ENCODE measurements at regions not wholly inside any gene's neighbourhood (a gene's known extent, or its start where the extent isn't known, plus 50 kb on each side); places are given as distances from the start of the nearest gene placed in this dataset.

DNA sequence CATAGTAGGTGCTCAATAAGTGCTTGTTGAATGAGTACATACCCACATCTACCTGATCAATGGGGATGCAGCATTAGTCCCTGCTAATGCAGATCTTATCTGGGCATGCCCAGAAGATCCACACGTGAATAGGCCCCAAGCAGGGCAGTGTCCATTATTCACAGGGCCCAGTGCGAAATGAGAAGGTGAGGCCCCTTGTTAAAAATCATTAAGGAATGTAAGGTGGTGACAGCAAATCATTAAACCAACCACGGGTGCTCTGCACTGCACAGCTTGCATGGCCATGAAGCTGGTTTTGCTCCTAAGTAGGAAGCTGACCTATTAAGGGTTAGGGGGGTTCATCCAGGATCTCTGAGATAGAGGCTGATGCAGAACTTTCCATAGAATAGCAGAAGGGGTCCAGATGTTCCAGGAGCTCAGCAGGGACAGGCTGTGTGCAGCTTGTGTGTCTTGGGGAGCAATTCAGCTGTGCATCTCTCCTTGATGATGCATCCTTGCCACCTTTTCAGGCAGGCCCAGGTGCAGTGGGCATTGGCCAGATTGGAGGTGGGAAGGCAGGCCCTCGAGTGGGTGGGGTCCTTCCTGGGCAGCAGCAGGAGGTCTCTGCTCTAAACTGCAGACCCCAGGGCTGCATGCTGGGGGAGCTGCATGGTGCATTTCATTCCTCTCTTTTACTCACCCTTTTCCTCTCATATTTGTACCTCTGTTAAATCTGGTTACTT, 231.3 kb upstream of the PWP1 start:
- DNase-seq: no peak

DNA sequence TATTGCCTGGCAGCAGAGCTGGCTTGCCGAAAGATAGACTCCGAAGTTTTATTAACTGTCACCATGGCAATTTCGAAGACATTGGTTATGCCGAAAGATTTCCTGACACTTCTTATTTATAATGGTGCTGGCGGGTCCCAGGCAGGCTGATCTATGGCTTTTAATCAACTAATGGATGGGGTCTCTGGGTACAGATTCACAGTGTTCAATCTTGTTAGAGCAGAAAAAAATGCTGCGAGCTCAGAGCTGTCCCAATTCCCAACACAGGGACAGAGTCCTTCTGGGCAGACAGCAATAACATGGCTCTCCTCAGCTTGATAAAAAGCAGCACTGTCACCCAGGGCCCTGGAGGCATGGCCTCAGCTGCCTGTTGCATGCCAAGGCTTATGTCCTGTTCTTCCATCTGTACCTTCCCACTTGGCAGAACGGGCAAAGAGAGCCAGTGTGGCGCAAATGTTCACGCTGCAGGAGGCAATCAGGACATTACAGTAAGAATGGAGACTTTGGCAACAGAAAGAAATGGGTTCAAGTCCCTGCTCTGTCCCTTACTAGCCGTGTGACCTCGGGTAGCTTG, 228.2 kb upstream of the PWP1 start:
- no peak for DNase-seq

DNA sequence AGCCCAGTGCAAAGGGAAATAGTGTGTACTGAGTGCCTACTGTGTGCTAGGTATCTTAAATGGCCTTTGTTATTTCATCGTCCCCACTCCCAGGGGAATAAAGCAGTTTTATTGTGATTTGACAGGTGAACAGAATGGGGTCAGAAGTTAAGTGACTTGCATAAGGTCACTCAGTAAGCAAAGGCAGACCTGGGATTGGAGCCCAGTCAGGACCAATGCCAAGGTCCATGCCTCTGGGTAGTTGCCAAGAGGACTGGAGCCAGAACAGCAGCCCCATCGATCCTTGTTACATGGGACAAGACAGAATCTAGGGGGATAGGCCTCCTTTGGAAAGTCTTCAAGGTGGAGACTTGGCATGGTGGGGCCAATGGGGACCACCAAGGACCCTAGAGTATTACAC, 227.4 kb upstream of the PWP1 start:
- no peak for DNase-seq

DNA sequence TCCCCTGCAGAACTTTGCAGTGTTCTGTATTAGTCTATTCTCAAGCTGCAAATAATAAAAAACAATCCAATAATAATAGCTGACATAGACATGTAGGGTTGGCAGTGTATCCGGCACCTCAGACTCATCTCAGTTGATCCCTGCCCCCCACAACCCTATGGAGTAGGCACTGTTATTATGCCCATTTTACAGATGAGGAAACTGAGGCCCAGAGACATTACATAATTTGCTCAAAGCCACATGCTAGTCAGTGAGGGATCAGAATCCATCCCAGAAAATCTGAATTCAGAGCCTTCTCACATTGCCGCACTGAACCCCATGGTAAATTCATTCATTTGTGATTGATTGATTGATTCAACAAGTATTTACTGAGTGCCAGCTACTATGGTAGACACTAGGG, 226.6 kb upstream of the PWP1 start:
- no peak for DNase-seq

DNA sequence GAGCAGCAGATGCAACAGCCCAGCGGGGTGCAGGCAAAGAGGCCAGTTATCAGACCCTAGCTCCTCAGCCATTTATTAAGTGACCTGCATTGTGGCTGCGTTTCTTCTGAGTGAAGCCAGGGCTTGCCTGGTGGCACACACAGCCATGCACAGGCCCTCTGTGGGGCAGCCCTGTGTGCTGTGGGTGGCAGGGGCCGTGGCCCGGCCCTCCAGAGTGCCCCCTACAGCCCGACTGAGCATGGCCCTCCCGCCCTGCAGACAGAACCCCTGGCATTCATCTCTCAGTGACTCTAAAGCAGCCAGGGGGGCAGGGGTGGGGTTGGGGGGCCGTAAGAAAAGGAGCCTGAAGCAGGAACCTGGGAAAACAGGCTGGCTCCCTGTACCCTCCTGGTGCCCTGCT, 226.0 kb upstream of the PWP1 start:
- DNase-seq: no peak

DNA sequence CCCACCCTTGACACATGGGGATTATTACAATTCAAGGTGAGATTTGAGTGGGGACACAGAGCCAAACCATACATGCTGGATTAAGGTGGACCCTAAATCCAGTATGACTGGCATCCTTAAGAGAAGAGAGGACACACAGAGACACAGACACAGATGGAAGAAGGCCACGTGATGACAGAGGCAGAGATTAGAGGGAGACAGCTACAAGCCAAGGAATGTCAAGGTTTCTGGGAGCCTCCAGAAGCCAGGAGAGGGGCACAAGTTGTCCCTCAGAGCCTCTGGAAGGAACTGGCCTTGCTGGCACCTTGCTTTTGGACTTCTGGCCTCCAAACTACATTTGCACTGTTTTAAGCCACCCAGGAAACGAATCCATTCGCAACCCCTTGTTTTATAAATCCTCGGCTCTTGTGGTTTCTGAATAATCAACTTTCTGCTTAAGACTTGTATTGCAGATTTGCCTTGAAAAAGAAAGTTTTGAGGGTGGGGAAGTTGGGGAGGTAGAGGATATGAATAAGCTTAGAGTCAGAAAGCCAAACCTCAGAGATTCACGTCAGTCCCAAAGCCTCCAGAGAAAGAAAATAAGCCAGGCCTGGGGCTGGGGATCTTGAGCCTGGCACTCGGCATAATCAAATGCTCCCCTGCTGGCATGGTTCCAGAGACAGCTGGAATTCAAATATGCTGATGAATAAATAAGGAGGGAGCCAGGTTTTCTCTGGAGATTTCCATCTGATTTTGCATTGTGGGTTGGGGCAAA, 224.2 kb upstream of the PWP1 start:
- peak; percentile 56 for DNase-seq

DNA sequence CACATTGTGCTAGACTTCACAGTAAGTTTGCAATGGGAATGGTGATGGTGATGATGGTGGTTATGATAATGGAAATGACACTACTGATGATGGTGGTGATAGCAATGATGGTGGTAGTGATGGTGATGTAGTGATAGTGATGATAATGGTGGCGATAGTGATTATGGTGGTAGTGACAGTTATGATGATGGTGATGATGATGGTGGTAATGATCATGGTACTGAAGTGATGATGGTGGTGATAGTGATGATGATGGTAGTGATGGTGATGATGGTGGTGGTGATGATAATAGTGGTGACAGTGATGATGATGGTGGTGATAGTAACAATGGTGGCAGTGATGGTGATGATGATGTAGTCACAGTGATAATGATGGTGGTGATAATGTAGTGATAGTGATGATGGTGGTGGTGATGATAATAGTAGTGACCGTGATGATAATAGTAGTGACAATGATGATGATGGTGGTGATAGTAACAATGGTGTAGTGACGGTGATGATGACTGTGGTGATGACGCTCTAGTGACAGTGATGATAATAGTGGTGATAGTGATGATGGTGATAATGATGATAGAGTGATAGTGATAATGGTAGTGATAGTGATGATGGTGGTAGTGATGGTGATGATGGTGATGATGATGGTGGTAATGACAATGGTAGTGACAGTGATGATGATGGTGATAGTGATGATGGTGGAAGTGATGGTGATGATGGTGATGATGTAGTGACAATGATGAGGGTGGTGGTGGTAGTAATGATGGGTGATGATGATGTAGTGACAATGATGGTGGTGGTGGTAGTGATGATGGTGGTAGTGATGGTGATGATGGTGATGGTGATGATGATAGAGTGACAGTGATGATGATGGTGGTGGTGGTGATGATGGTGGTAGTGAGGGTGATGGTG, 222.9 kb upstream of the PWP1 start:
- no peak for DNase-seq

DNA sequence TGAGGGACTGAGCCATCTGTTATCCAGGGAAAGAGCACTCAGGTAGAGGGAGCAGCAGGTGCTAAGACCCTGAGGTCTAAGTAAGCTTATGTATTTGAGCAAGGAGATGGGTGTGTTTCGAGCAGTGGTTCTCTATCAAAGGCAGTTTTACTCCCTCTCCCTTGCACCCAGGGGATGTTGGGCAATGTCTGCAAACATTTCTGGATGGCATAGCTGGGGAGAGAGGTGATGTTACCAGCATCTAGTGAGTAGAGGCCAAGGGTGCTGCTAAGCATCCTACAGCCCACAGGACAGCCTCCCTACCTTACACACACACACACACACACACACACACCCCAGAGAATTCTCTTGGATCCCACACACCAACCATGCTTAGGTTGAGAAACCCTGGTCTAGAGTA, 221.0 kb upstream of the PWP1 start:
- no peak for DNase-seq

DNA sequence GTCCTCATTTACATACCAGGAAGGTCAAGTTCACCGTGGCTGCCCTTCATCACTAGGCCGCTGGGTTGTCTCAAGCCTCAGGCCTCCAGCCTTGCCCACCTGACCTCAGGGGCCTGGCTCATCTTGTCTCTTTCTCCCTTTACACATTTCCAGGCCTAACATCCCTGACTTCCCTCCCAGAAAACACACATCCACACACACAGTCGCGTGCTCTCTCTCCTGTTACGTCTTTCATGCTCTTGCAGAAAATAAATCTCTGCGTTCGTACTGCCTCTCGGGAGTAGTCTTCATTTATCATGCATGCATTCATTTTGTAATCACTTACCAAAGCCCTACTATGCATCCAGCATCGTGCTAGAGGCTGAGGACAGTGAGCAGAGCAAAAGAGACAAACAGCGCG, 220.0 kb upstream of the PWP1 start:
- DNase-seq: no peak

DNA sequence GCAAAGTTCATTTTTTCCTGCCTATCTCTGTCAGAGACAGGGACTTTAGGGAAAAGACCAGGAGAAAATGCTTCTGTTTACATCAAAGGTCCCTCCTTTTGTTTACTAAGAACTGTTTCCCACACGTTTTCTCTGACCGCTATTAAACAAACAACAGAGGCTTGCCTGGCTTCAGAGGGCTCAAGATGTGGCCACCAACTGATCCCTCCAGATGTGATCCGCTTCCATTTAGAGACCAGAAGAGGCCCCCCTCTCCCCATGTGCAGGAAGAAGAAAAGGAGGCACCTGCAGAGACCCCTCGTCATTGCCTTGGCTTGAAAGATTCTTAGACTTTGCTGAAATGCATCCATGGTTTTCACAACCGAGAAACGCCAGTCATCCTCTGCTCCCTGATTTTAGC, 217.9 kb upstream of the PWP1 start:
- no peak for DNase-seq

DNA sequence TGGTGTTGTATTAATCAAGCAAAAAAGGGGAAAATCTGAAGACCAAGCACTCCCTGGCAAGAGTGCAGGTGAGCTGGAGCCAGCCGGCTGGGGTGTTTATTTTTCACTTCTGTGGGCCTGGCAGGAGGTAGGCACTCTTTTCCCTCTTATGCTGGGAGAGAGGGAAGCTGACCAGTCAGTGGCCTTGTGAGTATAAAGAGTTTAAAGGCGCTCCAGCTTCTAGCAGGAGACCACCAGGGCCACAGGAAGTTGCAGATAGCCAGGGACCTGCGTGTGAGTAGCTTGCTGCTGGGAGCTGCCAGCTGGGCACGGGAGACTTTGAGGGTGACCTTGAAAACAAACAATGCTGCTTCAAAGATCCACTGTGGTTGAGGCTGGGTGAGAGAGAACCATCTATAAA, 217.4 kb upstream of the PWP1 start:
- peak; percentile 65 for DNase-seq

DNA sequence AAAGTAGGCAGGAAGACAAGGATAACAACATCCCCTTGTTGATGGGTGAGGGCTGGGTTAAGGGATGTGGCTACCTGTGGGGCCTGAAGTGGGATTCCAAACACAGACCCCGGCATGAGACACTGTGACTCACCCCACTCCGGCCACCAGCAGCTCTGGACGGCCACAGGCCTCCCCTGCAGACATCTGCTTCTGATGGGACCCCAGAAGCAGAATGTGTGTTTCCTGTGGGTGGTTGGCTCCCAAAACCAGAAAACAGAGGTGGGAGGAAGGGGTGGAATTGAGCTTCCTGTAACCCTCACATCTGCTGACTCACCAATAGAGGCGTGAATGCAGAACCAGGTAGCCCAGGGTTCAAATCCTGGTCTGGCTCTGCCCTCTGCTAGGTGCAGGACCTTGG, 216.6 kb upstream of the PWP1 start:
- DNase-seq: no peak

DNA sequence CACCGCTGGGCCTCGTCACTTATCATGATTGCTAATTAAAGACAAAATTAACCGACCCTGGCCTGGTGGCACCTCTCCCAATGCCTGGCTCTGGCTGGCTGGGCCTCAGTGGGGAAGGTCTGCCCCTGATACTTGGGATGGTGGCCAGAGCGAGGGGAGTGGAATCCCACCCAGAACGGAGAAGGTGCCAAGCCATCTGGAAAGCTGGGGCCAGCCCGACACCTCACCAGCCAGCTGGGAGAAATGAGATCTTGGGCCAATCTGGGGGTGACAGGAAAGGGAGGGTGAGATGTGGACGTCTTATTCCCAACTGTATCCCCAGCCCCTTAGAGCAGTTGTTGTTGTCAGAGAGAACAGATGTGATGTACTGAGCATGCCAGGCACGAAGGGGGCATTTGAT, 215.0 kb upstream of the PWP1 start:
- DNase-seq: no peak

DNA sequence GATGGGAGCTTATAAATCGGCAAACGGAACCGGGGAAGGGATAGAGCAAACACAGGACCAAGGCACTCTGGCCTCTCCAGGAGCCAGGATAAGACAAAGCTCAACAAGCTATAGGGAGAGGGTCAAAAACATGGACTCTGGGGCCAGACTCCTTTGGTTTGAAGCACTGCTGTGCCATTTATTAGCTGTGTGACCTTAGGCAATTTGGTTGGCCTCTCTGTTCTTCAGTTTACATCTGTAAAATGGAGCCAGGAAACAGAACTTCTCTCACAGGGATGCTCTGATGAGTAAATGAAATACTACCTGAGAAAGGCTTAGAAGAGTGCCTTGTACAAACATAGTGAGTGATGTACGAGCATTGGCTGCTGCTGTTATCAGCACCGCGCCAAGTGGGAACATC, 213.3 kb upstream of the PWP1 start:
- no peak for DNase-seq

DNA sequence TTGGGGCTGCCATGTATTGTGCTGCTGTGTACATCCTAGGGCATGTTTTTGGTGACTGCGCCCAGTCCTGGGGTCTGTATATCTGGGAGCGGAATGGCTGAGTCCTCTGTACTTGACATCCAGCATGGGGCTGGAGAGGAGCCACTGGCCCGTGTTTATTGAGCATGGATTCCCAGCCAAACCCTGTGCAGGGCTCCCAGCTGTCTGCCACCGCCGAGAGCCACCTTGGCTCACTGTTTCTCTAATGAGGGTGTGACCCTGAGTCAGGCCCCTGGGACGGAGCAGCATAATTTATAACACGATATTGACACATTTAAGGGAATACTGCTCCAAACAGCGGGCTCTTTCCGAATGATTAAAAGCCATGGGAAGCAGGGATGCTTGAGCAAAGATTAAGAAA, 211.5 kb upstream of the PWP1 start:
- DNase-seq: no peak

DNA sequence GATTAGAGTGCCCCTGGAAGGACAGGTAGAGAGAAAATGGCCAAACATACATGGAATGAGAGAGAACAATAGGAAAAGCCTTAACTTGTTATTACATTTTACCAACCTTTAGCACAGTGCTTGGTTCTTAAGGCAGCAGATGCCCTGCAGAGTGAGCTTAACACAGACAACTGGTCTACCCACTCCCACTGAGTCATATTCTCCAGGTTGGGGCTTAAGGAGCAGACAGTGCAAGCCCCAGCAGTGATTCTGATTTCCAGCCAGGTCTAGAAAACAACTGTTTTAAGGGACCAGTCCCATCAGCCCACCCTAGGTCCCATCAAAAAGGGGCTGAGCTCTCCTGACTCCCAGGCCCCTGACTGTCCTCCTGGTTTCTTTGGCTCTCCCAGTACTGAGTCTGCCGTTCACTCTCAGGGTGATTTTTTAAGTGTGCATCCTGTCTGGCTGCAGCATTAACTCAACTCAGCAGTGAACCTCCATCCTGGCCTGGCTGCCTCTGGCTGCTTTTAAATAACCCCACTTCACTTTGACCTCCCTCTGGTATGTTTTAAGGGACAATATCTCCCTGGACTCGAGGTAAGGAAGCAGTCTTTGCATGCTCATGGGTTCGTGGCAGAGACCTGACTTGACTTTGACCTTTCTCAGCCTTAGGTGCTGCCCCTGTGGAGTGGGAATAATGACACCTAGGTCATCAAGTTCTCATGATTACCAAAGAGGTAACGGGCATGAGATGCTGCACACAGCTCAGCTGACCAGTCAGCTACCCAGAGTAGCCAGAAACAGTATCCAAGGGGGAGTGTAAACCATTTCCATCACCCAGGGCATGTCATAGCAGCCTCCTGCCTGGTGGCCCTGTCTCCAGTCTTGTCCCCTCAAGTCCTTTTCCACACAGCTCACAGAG, 210.7 kb upstream of the PWP1 start:
- DNase-seq: no peak

DNA sequence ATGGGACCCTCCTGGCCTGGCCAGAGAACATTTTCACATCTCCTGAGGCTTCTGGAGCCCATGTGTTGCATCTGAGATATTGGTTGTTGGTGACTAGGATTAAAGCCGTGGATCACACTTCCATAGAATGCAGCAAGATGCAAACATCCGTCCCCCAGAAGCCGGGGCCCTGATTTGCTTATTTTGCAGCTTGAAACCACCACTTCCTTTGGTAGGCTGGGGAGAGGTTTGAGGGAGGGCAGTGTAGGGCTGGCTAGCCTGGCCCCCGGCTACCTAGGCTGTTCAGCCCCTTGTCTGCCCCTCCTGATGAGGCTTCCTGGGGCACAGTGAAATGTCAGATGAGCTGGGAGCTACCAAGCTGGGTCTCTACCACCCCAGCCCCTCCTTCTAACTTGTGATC, 209.7 kb upstream of the PWP1 start:
- no peak for DNase-seq

DNA sequence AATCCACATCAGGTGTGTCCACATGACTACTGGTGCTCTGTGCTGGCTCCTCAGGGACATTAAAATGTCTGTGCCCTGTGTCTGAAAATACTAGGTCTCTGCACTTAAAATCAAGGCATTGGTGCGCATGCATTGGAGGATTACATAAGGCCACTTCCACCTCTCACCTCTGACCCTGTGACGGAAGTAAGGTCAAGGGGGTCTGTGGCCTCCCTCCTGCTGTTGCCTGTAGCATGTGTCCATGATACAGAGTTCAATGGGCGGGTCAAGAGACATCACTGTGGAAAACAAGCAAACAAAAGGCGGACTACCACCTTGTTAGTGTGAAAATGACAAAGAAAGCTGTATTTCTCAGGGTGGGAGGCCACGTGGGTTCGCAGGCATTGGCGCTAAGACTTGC, 208.6 kb upstream of the PWP1 start:
- no peak for DNase-seq

DNA sequence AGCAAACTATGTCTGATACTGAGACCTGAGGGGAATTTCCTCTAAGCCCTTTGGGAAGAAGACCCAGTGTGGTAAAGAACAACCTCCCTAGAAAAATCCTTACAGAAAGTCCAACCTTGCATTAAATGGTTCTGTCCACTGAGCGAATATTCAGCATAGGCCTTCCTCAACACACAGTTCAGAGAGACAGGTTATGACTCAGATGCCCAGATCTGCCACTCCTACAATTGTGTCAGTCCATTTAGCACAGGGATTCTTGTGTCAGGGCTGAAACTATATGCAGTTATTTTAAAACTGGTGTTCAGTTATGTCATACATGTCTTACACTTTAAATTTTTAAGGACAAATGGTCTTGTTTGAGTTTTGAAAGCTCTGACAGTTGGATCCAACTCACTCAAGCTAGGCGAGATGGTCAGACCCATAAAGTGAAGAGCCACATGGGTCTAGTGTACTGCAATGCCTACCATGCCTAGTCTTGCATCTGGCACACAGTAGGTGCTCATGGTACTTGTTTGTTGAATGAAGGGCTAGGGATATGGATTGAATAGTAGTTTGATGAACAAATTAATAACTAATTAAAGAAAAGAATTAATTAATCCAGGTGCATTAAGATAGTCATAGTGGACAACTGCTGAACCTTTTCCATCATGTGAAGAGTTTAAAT, 207.5 kb upstream of the PWP1 start:
- no peak for DNase-seq

DNA sequence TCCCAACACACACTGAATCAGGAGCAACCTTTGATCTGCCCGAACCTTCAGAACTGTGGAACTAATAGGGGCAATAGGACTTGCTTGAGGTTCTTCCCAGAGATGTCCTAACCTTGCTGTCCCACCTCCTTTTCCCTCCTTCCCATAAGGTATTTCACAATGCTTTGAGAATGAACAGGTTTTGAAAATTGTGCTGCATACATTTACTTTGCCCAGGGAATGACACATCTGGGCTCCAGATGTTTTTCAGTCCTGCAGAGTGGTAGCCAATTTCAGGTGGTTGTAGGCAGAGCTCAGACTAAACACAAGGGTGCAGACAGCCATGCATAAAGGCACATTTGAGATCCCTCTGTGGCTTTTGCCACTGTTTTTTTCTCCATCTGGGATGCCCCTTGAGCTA, 206.7 kb upstream of the PWP1 start:
- DNase-seq: no peak

DNA sequence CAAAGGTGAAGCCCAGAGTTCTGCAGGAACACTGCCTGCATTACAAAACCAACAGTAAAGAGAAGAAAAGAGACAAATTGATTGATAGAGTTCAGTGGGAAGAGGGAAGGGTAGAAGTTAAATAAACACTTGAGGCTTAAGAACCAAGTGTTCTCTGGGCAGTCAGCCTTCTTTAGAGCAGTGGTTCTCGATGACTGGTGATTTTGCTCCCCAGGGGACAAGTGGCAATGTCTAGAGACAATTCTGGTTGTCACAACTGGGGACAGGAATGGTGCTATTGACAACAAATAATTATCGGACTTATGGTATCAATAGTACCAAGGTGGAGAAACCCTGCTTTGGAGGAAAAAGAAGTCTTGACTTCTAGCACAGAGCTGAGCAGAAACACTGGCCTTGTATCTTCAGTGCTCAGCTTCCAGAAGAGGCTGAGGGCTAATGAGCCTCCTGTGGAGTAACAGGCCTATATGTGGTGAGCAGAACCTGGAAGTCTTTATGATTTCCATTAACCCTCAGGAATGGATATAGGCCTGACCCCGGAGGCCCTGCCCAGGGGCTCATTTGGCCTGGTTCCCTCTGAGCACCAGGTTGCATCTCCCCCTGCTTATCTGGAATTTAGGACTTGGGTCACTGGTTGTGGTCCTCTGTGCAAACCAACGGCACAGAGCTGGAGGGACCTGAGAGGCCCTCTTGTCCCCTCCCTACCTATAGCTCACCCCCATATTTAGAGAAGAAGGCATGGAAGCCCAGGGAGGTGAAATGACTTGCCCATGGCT, 204.6 kb upstream of the PWP1 start:
- DNase-seq: peak; percentile 4
